NCI-H446 treated with DMSO at 0.1 percent for 48 hours (cell line): ENCODE measurements at regions not wholly inside any gene's neighbourhood (a gene's known extent, or its start where the extent isn't known, plus 50 kb on each side); places are given as distances from the start of the nearest gene placed in this dataset.

Experiments used
- DNase-seq: peaks from one replicate; lab custom pipeline; 2025; lab: John Stamatoyannopoulos, UW

DNA sequence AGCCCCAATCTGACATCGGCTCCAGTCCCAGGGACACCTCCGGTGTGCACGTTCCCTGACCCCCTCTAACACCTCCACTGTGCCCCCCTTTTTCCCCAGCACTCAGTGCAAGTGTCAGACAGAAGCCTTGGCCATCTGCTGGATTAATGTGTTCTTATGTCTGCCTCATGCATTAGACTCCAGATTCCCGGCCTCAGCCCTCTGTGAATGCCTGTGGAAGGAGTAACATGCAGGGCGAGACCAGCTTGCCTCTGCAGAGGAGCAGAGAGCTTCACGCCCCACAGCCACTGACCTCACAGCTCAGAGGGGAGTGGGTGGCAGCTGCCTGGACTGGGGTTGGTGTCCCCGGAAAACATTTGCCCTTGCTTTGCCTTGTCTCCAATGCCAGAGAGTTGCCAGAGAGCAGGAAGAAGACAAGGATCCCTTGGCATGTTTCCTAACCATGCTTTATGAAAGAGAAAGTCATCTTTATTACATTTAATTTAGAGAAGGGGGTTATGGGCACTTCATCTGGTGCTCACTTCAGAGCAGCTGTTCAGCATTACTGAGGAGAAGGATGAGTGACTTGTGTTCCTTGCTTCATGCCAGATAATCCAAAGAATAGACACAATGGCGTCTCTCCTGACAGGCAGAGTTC is 91.6 kb upstream of the CXCL12 start:
- DNase-seq, result peak; percentile 83

DNA sequence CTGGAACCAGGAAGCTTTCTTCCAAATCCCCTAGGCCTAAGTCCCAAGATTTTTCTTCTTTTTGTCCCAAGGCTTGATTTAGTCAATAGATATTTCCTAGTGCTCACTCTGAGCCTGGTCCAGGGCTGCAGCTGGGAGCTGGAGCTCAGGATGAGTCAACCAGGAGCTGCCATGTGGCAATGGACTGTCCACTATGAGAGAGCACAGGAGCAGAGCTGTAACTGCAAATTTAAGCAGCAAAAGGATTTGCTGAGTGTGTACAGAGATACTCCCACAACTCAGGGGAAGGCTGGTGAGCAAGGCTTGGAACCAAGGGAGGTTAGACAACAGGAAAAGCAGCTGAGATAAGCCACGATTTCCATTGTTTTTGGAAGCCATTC is 92.1 kb upstream of the CXCL12 start:
- no peak for DNase-seq

DNA sequence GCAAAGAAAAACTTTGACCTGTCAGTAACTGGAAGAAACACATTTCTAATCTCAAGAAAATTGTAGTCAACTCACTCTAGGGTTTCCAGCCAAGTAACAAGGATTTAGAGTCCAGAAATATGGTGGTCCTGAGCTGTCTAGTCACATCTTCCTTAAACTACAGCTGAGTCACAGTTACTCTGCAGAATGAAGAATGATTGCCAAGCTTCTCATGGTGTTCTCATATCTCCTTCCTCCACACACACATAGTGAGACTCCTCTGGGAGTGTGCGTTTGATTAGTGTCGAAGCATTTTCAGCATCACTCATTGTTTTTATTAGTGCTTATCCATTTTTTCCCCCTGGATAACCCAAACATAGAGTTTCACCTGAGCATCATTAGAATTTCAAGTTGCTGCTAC is 93.1 kb upstream of the CXCL12 start:
- no peak for DNase-seq

- DNase-seq, result no peak
These were observed 94.2 kb upstream of the CXCL12 start for GRCh38 chr10:44478876-44479705.

DNA sequence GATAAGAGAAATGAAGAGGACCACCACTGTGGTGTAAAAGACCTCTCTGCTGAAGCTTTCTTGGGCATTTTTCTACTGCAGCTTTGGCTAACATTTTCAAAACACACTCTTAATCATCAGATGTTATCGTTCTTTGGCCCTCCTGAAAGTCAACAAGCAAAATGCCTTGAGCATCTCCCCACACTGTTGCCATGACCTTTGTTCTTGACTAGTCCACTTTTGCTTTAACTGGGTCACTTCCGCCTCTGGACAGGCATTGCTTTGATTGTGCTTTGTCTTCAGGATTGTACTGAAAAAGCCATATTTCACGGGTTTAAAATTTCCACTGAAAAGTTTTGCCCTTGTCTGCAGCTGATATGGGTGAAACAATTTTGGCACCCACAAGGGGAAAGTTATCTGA is 107.8 kb upstream of the CXCL12 start:
- DNase-seq, result no peak

DNA sequence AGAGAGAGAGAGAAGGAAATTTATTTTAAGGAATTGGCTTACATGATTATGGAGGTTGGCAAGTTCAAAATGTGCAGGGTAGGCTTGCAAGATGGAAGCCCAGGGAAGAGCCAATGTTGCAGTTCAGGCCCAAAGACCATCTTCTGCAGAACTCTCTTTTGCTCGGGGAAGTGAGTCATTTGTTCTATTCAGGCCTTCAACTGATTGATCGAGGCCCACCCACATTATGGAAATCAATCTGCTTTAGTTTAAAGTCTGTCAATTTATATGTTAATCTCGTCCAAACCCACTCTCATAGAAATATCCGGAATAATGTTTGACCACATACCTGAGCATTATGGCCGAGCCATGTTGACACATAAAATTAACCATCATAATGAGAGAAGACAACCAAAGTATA is 113.3 kb upstream of the CXCL12 start:
- no peak for DNase-seq

DNA sequence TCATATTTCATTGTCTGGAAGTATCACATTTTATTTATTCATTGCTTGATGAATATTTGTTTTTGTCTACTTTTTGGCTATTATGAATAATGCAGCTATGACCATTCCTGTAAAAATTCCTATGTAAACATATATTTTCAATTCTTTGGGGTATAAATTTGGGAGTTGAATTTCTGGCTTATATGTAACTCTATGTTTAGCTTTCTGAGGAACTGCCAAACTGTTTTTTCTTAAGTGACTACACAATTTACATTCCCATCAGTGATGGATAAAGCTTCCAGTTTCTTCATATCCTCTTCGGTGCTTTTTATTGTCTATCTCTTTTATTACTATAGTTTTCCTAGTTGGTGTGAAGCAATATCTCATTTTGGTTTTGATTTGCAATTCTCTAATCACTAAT is 115.6 kb upstream of the CXCL12 start:
- no peak for DNase-seq

DNA sequence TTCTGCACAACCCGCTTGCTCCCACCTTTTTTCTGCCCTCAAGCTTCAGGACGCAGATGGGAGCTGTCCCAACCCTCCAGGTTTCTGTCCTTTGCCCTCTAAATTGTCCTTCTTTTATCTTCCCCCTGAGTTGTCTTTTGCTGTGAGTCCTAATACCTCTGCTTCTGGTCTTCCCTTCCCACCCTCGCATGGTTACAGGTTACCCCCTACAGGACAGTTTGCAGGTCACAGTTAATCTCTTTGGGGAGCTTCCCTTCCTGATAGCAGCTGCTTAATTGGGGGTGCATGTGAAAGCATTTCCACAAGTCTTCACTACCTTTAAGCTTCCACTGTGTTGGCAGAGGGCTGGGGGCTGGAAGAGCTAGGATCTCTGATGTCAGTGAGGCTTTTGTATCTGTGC is 121.5 kb upstream of the CXCL12 start:
- DNase-seq, result no peak

- DNase-seq, result peak; percentile 34
These were observed 125.7 kb upstream of the CXCL12 start for GRCh38 chr10:44510379-44511115.

DNA sequence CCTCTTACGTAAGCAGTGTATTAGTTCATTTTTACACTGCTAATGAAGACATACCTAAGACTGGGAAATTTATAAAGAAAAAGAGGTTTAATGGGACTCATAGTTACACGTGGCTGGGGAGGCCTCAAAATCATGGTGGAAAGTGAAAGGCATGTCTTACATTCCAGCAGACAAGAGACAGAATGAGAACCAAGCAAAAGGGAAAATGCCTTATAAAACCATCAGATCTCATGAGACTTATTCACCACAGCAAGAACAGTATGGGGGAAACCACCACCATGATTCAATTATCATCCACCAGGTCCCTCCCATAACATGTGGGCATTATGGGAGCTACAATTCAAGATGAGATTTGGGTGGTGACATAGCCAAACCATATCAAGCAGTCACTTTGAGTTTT is 126.3 kb upstream of the CXCL12 start:
- DNase-seq, result no peak

DNA sequence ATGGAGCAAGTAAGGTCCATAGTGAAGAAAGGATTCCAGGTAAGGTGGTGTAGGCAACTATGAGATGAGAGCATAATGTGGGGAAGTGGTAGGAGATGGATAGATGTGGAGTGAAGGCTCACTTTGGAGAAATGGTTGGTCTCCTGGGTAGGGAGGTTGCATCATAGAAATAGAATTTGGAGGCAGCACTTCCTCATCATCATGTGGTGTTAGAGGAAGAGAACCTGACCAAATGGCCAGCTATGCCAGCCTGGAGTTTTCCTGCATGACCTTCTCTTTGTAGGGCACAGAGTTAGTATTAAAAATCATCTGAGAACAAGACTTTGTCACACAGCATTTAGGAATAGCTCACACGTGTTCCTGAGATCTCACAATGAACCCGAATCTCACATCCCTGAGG is 126.7 kb upstream of the CXCL12 start:
- no peak for DNase-seq

- DNase-seq, result peak; percentile 83
These were observed 127.6 kb upstream of the CXCL12 start for GRCh38 chr10:44512431-44513022.

DNA sequence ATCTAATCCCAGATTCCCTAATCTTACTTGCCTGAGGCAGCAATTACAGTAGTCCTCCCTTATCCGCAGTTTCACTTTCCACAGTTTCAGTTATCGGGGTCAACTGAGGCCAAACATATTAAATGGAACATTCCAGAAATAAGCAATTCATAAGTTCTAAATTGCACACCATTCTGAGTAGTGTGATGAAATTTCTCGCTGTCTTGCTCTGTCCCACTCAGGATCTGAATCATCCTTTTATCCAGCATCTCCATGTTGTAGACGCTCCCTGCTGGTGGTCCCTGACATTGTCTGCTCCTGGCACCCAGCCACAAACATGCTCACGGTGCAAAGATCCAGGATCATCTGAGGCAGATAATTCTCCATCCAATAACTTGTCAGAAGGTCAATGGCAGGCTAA is 128.7 kb upstream of the CXCL12 start:
- no peak for DNase-seq

GRCh38 chr10:44516891-44517290 is 132.0 kb upstream of the CXCL12 start:
- DNase-seq, result no peak

- DNase-seq, result no peak
These were observed 132.7 kb upstream of the CXCL12 start for GRCh38 chr10:44517635-44518034.

DNA sequence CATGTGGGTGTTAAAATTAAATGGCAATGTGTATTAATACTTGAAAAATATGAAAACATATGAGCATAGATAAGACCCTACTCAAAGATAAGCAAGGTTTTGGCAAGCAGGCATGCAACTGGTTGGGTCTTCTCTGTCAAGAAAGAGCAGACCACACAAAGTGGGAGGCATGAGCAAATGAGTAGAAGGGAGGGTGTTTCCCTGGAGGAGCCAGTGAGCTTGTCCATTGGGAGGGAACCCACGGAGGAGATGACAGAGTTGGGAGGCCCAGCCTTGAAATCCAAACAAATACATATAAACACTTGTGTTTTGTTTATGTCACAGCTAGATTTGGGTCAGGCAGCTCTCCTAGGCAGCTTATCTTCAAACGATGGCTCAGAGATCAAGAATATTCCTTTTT is 134.5 kb upstream of the CXCL12 start:
- DNase-seq, result no peak

DNA sequence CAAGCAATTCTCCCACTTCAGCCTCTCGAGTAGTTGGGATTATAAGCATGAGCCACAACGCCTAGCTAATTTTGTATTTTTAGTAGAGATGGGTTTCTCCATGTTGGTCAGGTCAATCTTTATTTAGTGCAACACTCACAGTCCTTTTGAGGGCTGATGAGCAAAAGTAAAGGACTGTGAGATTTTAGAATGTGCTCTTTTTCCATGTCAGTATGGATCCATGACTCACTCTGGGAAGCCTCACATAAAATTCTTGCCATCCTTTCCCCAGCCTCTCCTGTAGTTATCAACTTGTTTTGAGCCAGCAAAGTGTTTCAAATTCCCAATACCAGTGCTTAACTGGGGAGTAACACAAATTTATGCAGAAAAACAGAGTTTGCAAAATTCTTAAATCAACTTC is 135.8 kb upstream of the CXCL12 start:
- no peak for DNase-seq

DNA sequence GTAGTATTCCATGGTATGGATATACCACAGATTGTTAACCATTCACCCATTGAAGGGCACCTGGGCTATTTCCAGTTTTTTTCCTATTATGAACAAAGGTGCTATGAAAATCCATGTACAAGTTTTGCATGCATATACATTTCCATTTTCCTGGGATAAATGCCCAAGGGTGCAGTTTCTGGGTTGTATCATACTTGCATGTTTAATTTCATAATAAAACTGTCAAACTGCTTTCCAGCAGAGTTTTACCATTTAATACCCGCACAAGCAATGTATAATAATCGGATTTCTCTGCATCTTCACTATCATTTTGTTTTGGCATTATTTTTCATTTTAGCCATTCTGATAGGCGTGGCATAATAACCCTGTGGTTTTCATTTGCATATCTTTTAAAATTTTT is 154.3 kb upstream of the CXCL12 start:
- DNase-seq, result no peak

GRCh38 chr10:44552726-44553125 is 167.8 kb upstream of the CXCL12 start:
- DNase-seq, result peak; percentile 84

GRCh38 chr10:44557596-44558191 is 172.8 kb upstream of the CXCL12 start:
- no peak for DNase-seq

DNA sequence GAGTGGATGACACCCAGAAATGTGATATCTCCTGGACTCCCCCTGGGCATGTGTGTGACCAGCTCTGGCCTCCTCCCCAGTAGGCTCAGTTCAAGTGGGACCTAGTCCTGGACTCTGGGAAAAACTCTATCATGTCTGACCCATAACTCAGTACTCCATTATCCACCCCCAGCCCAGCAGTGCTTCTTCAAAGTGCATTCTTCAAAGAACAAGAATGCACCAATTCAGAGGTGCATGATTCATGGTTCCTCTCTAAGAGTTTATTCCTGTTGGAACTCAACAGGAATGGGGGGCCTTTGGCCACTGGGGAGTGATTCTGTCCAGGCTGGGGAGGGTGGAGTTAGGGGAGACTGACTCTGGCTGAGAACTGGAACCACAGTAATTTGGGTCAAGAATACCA is 173.6 kb upstream of the CXCL12 start:
- DNase-seq, result no peak

GRCh38 chr10:44564361-44564760 is 179.5 kb upstream of the CXCL12 start:
- DNase-seq, result no peak
